Liver (tissue), 8 donors: ENCODE measurements at regions not wholly inside any gene's neighbourhood (a gene's known extent, or its start where the extent isn't known, plus 50 kb on each side); places are given as distances from the start of the nearest gene placed in this dataset.

Experiments used
- DNase-seq: peaks from one replicate; pipeline ENCODE4 v3.0.0-alpha.2; 2017; ENCODE audit warnings: low spot score
- H3K27ac ChIP-seq, 2 donors: one replicate each; pipeline ENCODE4 v1.7.0; 2013; ENCODE audit warnings: inconsistent platforms in 2 of 2, low read length in 2 of 2, control low read depth in 1 of 2, low read depth in 1 of 2, mild to moderate bottlenecking in 1 of 2
- H3K27me3 ChIP-seq, 4 donors: one replicate each; pipeline versions ENCODE4 v1.6.1 to v1.7.0; 2013; ENCODE audit warnings: low read length in 3 of 4, inconsistent platforms in 1 of 4, mild to moderate bottlenecking in 1 of 4, moderate library complexity in 1 of 4; ENCODE audit not compliant: control insufficient read depth in 4 of 4, insufficient read depth in 4 of 4
- H3K36me3 ChIP-seq, 4 donors: one replicate each; pipeline versions ENCODE4 v1.6.1 to v1.7.0; 2013; ENCODE audit warnings: low read length in 3 of 4, mild to moderate bottlenecking in 3 of 4, low read depth in 1 of 4, moderate library complexity in 1 of 4; ENCODE audit not compliant: control insufficient read depth in 4 of 4, insufficient read depth in 3 of 4
- H3K4me1 ChIP-seq, 4 donors: one replicate each; pipeline versions ENCODE4 v1.6.1 to v1.7.0; 2013; ENCODE audit warnings: low read length in 3 of 4, mild to moderate bottlenecking in 3 of 4, moderate library complexity in 1 of 4; ENCODE audit not compliant: control insufficient read depth in 4 of 4, insufficient read depth in 4 of 4
- H3K4me3 ChIP-seq, 3 donors: one replicate each; pipeline versions ENCODE4 v1.6.1 to v1.7.0; 2013; ENCODE audit warnings: low read length in 3 of 3, control low read depth in 1 of 3, low read depth in 1 of 3, mild to moderate bottlenecking in 1 of 3
- H3K9ac ChIP-seq, 2 donors: one replicate each; pipeline ENCODE4 v1.7.0; 2013; ENCODE audit warnings: low read length in 2 of 2, mild to moderate bottlenecking in 2 of 2, moderate library complexity in 2 of 2, control low read depth in 1 of 2, low read depth in 1 of 2
- H3K9me3 ChIP-seq, 4 donors: one replicate each; pipeline versions ENCODE4 v1.6.1 to v1.7.0; 2013; ENCODE audit warnings: low read length in 3 of 4; ENCODE audit not compliant: control insufficient read depth in 4 of 4
- ATF3 ChIP-seq: IDR thresholded peaks from 2 replicates; pipeline ENCODE4 v1.6.1; 2016; ENCODE audit warnings: antibody characterized with exemption
- CTCF ChIP-seq: fragments of 150-350 bp; IDR thresholded peaks from 2 replicates; pipeline ENCODE4 v1.5.1; 2017; ENCODE audit warnings: improper control_type of control experiment, low read depth, low read length; ENCODE audit not compliant: missing input control
- FOXA1 ChIP-seq: IDR thresholded peaks from 2 replicates; pipeline ENCODE4 v1.6.1; 2016; ENCODE audit warnings: antibody characterized with exemption
- GABPA ChIP-seq, 2 donors: IDR thresholded peaks in 1 of 2; conservative IDR thresholded peaks in 1 of 2; 2 replicates each; pipeline ENCODE4 v1.6.1; 2016; ENCODE audit warnings: antibody characterized with exemption in 2 of 2, mild to moderate bottlenecking in 1 of 2, moderate library complexity in 1 of 2
- HNF4A ChIP-seq, 2 donors: conservative IDR thresholded peaks; 2 replicates each; pipeline ENCODE4 v1.6.1; 2016; ENCODE audit warnings: antibody characterized with exemption in 2 of 2, mild to moderate bottlenecking in 2 of 2
- HNF4G ChIP-seq: IDR thresholded peaks from 2 replicates; pipeline ENCODE4 v1.6.1; 2016; ENCODE audit warnings: antibody characterized with exemption
- RXRA ChIP-seq, 2 donors: IDR thresholded peaks; 2 replicates each; pipeline ENCODE4 v1.6.1; 2017 to 2018; ENCODE audit warnings: antibody characterized with exemption in 2 of 2, mild to moderate bottlenecking in 1 of 2
- SP1 ChIP-seq: IDR thresholded peaks from 2 replicates; pipeline ENCODE4 v1.6.1; 2018; ENCODE audit warnings: antibody characterized with exemption, mild to moderate bottlenecking
- YY1 ChIP-seq: IDR thresholded peaks from 2 replicates; pipeline ENCODE4 v1.6.1; 2016; ENCODE audit warnings: antibody characterized with exemption, mild to moderate bottlenecking
- WGBS: extraction: QIAGEN DNeasy Blood & Tissue Kit; methylation state at CpG from one replicate; pipeline ENCODE4 v1.1.7; 2013; 5-methylcytosine and 5-hydroxymethylcytosine counted together
- TF ChIP-seq, protein P1 (sequence below): IDR thresholded peaks from 2 replicates; pipeline ENCODE4 v1.6.1; 2016; ENCODE audit warnings: antibody characterized with exemption, mild to moderate bottlenecking
- TF ChIP-seq, protein P2 (sequence below): IDR thresholded peaks from 2 replicates; pipeline ENCODE4 v1.6.1; 2016; ENCODE audit warnings: antibody characterized with exemption
- donor health status: healthy.
- donor health status: healthy.
- donor health status: healthy.
- donor health status: healthy.
- donor health status: healthy.

DNA sequence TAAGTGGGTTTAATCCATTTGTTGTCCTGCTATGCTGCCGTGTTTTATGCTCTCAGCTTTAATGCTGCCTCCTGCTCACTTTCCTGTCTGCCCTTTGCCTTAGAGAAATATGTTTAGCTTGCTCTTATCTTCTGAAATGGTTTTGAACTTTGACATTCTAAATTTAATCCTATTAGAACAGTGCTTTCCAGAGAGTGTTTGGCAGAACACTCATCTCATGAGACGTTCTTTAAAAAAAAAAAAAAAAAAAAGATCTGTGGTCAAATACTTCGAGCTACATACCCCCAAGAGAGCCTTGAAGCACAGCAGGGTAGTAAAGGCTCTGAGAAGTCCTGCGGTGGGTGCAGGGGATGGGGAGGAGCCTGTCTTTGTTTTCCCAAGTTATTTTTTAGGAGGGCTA lies 161.3 kb downstream of the SPP2 start:
- TF ChIP-seq RXRA (IDR thresholded peaks at IDR 0.05) (no peak), HNF4A (conservative IDR thresholded peaks at IDR 0.05) (no peak), ATF3 (no peak)
- no peak overlapping the region for H3K9ac ChIP-seq
- DNase-seq = no peak
- H3K9me3 ChIP-seq = peaks cover 0 to 2% (median under 1%) of the 10 kb centered on the region in 4 donors
- no peaks in the 10 kb centered on the region for H3K4me1 ChIP-seq
- no peak overlapping the region for H3K4me3 ChIP-seq
- H3K27me3 ChIP-seq = no peaks in the 10 kb centered on the region
- WGBS = 31% methylated on average over 4 of the region's 4 CpGs
- no peaks in the 10 kb centered on the region for H3K36me3 ChIP-seq
- H3K27ac ChIP-seq = no peak overlapping the region

DNA sequence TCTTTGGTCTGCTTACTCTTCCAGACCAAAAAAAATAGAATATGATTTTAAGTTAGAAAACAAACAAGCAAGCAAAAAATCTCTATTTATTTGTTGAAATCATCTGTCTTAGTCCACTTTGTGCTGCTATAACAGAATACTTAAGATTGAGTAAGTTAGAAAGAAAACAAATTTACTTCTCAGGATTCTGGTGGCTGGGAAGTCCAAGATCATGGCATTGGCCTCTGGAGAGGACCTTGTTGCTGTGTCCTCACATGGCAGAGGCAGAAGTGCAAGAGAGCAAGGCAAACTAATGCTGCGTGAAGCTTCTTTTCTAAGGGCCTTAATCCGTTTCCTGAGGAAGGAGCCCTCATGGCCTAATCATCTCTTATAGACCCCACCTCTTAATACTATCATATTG lies 156.2 kb downstream of the SPP2 start:
- WGBS = 97% methylated on average over 2 of the region's 2 CpGs

DNA sequence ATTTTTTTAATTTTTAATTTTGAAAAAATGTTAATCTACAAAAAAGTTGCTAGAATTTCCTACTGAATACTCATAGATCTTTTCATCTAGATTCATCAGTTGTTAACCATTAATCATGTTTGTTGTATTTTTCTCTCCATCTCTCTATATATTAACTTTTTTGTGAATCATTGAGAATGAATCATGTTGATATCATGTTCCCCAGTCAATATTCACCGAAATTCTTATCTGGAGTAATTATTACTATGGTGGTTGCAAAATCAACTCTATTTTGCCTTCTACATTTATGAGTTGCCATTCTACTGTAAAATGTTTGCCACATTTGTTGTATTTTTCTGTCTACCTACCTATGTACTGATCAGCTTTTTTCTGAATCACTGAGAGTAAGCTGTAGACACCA lies 154.0 kb downstream of the SPP2 start:
- Histone ChIP-seq H3K4me3 (no peak overlapping the region), H3K36me3 (no peaks in the 10 kb centered on the region), H3K27me3 (no peaks in the 10 kb centered on the region), H3K9ac (no peak overlapping the region), H3K4me1 (no peaks in the 10 kb centered on the region), H3K9me3 (peaks cover 0 to 4% (median 1%) of the 10 kb centered on the region in 4 donors), H3K27ac (no peak overlapping the region)
- DNase-seq = no peak
- WGBS = 78% methylated on average over 1 of the region's 1 CpG
- no peak for TF ChIP-seq YY1
- TF ChIP-seq ATF3 = no peak
- no peak for TF ChIP-seq HNF4G
- TF ChIP-seq GABPA (IDR thresholded peaks at IDR 0.05 in 1 of 2, conservative IDR thresholded peaks at IDR 0.05 in 1 of 2) = no peak
- TF ChIP-seq CTCF = no peak
- TF ChIP-seq, protein P1, sequence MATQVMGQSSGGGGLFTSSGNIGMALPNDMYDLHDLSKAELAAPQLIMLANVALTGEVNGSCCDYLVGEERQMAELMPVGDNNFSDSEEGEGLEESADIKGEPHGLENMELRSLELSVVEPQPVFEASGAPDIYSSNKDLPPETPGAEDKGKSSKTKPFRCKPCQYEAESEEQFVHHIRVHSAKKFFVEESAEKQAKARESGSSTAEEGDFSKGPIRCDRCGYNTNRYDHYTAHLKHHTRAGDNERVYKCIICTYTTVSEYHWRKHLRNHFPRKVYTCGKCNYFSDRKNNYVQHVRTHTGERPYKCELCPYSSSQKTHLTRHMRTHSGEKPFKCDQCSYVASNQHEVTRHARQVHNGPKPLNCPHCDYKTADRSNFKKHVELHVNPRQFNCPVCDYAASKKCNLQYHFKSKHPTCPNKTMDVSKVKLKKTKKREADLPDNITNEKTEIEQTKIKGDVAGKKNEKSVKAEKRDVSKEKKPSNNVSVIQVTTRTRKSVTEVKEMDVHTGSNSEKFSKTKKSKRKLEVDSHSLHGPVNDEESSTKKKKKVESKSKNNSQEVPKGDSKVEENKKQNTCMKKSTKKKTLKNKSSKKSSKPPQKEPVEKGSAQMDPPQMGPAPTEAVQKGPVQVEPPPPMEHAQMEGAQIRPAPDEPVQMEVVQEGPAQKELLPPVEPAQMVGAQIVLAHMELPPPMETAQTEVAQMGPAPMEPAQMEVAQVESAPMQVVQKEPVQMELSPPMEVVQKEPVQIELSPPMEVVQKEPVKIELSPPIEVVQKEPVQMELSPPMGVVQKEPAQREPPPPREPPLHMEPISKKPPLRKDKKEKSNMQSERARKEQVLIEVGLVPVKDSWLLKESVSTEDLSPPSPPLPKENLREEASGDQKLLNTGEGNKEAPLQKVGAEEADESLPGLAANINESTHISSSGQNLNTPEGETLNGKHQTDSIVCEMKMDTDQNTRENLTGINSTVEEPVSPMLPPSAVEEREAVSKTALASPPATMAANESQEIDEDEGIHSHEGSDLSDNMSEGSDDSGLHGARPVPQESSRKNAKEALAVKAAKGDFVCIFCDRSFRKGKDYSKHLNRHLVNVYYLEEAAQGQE = no peak

More for the DNA sequence above, 156.2 kb downstream of the SPP2 start:
- H3K4me3 ChIP-seq = no peak overlapping the region
- no peak overlapping the region for H3K9ac ChIP-seq
- no peak overlapping the region for H3K27ac ChIP-seq
- no peak for DNase-seq
- no peaks in the 10 kb centered on the region for H3K36me3 ChIP-seq
- no peak for TF ChIP-seq YY1
- no peak for TF ChIP-seq GABPA (IDR thresholded peaks at IDR 0.05 in 1 of 2, conservative IDR thresholded peaks at IDR 0.05 in 1 of 2)
- TF ChIP-seq RXRA (IDR thresholded peaks at IDR 0.05) = no peak
- no peak for TF ChIP-seq HNF4A (conservative IDR thresholded peaks at IDR 0.05)
- TF ChIP-seq, protein P2, sequence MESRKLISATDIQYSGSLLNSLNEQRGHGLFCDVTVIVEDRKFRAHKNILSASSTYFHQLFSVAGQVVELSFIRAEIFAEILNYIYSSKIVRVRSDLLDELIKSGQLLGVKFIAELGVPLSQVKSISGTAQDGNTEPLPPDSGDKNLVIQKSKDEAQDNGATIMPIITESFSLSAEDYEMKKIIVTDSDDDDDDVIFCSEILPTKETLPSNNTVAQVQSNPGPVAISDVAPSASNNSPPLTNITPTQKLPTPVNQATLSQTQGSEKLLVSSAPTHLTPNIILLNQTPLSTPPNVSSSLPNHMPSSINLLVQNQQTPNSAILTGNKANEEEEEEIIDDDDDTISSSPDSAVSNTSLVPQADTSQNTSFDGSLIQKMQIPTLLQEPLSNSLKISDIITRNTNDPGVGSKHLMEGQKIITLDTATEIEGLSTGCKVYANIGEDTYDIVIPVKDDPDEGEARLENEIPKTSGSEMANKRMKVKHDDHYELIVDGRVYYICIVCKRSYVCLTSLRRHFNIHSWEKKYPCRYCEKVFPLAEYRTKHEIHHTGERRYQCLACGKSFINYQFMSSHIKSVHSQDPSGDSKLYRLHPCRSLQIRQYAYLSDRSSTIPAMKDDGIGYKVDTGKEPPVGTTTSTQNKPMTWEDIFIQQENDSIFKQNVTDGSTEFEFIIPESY = no peak
- TF ChIP-seq FOXA1 = no peak
- no peak for TF ChIP-seq CTCF
- TF ChIP-seq SP1 = no peak
- no peak for TF ChIP-seq ATF3
- no peak for TF ChIP-seq HNF4G
- H3K9me3 ChIP-seq = peaks cover 0 to 4% (median 1%) of the 10 kb centered on the region in 4 donors
- no peaks in the 10 kb centered on the region for H3K4me1 ChIP-seq
- no peaks in the 10 kb centered on the region for H3K27me3 ChIP-seq
